ENCODE measurements at regions not wholly inside any gene's neighbourhood (a gene's known extent, or its start where the extent isn't known, plus 50 kb on each side); places are given as distances from the start of the nearest gene placed in this dataset.

DNA sequence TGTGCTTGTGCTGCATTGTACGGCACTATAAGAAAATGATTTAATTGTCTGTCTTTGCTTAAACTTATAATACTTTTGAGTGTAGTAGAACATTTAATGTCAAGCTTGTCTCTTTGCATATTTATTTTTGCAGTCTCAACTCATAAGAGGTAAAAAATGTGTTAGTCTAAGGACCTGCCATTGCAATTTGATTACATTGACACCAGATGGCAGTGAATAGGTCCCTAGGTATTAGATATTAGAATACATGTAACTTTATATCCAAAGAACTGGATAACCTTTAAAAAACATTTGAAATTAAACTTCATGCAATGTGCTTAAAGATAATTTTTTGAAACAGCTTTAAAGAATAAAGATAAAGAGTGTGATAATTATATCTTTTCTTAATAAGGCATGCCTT, 1421.3 kb downstream of the OLFM4 start:
- TF ChIP-seq SPI1 (IDR thresholded peaks at IDR 0.05; ENCODE audit: low read depth, low read length) (no peak), POLR2A (IDR thresholded peaks at IDR 0.05; ENCODE audit: low read depth, low read length) (no peak), POLR2AphosphoS5 (IDR thresholded peaks at IDR 0.05; ENCODE audit: low read depth, low read length) (no peak), TAF1 (IDR thresholded peaks at IDR 0.05; ENCODE audit: low read depth, low read length) (no peak), PAX5 (IDR thresholded peaks at IDR 0.05; ENCODE audit: insufficient read depth, low read length, severe bottlenecking) (no peak)
